C4-2B (cell line): ENCODE measurements at regions not wholly inside any gene's neighbourhood (a gene's known extent, or its start where the extent isn't known, plus 50 kb on each side); places are given as distances from the start of the nearest gene placed in this dataset.
"Not testable (repeated sequence)": the region's sequence is repeated elsewhere in the genome, so short reads cannot be mapped to it uniquely, and the experiment has no call there.

Source experiments
- H3K27ac ChIP-seq: fragments of 450-650 bp; 2 replicates; pipeline ENCODE4 v1.5.1; 2017
- CTCF ChIP-seq: fragments of 450-650 bp; conservative IDR thresholded peaks from 2 replicates; pipeline ENCODE4 v1.5.1; 2017; ENCODE audit warnings: mild to moderate bottlenecking
- ZFX ChIP-seq: fragments of 450-650 bp; IDR thresholded peaks from 2 replicates; pipeline ENCODE4 v1.6.1; 2017

GRCh38 chr1:243074224-243074623 is 180.9 kb downstream of the CEP170 start:
- H3K27ac ChIP-seq, result not testable (repeated sequence)

GRCh38 chr1:243067056-243067455 is 188.0 kb downstream of the CEP170 start:
- not testable (repeated sequence) for H3K27ac ChIP-seq

GRCh38 chr1:243061965-243062364 is 193.1 kb downstream of the CEP170 start:
- not testable (repeated sequence) for H3K27ac ChIP-seq

- H3K27ac ChIP-seq, result not testable (repeated sequence)
Observed at GRCh38 chr1:243055510-243055909, 199.6 kb downstream of the CEP170 start.

GRCh38 chr1:243055091-243055490 is 200.0 kb downstream of the CEP170 start:
- not testable (repeated sequence) for H3K27ac ChIP-seq

- H3K27ac ChIP-seq, result not testable (repeated sequence)
Observed at GRCh38 chr1:243054681-243055080, 200.4 kb downstream of the CEP170 start.

- not testable (repeated sequence) for H3K27ac ChIP-seq
Observed at GRCh38 chr1:243053048-243053447, 202.0 kb downstream of the CEP170 start.

- H3K27ac ChIP-seq, result not testable (repeated sequence)
Observed at GRCh38 chr1:243050613-243051012, 204.5 kb downstream of the CEP170 start.

GRCh38 chr1:243049716-243050115 is 205.4 kb downstream of the CEP170 start:
- not testable (repeated sequence) for H3K27ac ChIP-seq

- not testable (repeated sequence) for H3K27ac ChIP-seq
Observed at GRCh38 chr1:243021365-243021764, 233.7 kb downstream of the CEP170 start.

- not testable (repeated sequence) for H3K27ac ChIP-seq
Observed at GRCh38 chr1:243019030-243019635, 235.9 kb downstream of the CEP170 start.

GRCh38 chr1:243010719-243011118 is 244.4 kb downstream of the CEP170 start:
- not testable (repeated sequence) for H3K27ac ChIP-seq

- not testable (repeated sequence) for H3K27ac ChIP-seq
Observed at GRCh38 chr1:243001003-243001402, 254.1 kb downstream of the CEP170 start.

GRCh38 chr1:242992776-242993175 is 262.3 kb downstream of the CEP170 start:
- H3K27ac ChIP-seq, result not testable (repeated sequence)

- H3K27ac ChIP-seq, result not testable (repeated sequence)
Observed at GRCh38 chr1:242985096-242985495, 270.0 kb downstream of the CEP170 start.

GRCh38 chr1:242973341-242973740 is 281.7 kb downstream of the CEP170 start:
- H3K27ac ChIP-seq, result not testable (repeated sequence)

- TF ChIP-seq CTCF (no peak), ZFX (no peak)
- no peak overlapping the region for H3K27ac ChIP-seq
Observed at GRCh38 chr1:242966892-242967291, 288.2 kb downstream of the CEP170 start.

- H3K27ac ChIP-seq, result not testable (repeated sequence)
Observed at GRCh38 chr1:242959397-242959796, 295.7 kb downstream of the CEP170 start.

- not testable (repeated sequence) for H3K27ac ChIP-seq
Observed at GRCh38 chr1:242954945-242955344, 300.1 kb downstream of the CEP170 start.
